H9 (cell line): ENCODE measurements at regions not wholly inside any gene's neighbourhood (a gene's known extent, or its start where the extent isn't known, plus 50 kb on each side); places are given as distances from the start of the nearest gene placed in this dataset.

Experiments
- DNase-seq: peaks from one replicate; pipeline ENCODE4 v3.0.0-alpha.2; 2017
- H2AFZ ChIP-seq: one replicate; pipeline ENCODE4 v1.6.1; 2013; ENCODE audit warnings: mild to moderate bottlenecking, low read length, control low read depth, moderate library complexity
- H2AK5ac ChIP-seq: 2 replicates; pipeline ENCODE4 v1.6.1; 2013; ENCODE audit warnings: low read length, control low read depth, mixed read lengths; ENCODE audit not compliant: insufficient read length
- H2BK120ac ChIP-seq: one replicate; pipeline ENCODE4 v1.6.1; 2013; ENCODE audit warnings: low read depth, mild to moderate bottlenecking, low read length, control low read depth, inconsistent platforms; ENCODE audit not compliant: poor library complexity, severe bottlenecking
- H2BK12ac ChIP-seq: 2 replicates; pipeline ENCODE4 v1.6.1; 2013; ENCODE audit warnings: low read length, control low read depth, mixed read lengths, low read depth; ENCODE audit not compliant: insufficient read length
- H2BK15ac ChIP-seq: 2 replicates; pipeline ENCODE4 v1.6.1; 2013; ENCODE audit warnings: low read depth, low read length, control low read depth
- H2BK20ac ChIP-seq: one replicate; pipeline ENCODE4 v1.6.1; 2013; ENCODE audit warnings: low read depth, mild to moderate bottlenecking, low read length, control low read depth, inconsistent platforms; ENCODE audit not compliant: poor library complexity, severe bottlenecking
- H2BK5ac ChIP-seq: 2 replicates; pipeline ENCODE4 v1.6.1; 2013; ENCODE audit warnings: low read length, control low read depth, mixed read lengths; ENCODE audit not compliant: insufficient read length
- H3K14ac ChIP-seq: 2 replicates; pipeline ENCODE4 v1.6.1; 2013; ENCODE audit warnings: low read length, control low read depth; ENCODE audit not compliant: insufficient read depth
- H3K18ac ChIP-seq: 2 replicates; pipeline ENCODE4 v1.6.1; 2013; ENCODE audit warnings: low read depth, mild to moderate bottlenecking, mixed read lengths, low read length, control low read depth; ENCODE audit not compliant: insufficient read length
- H3K23ac ChIP-seq: 2 replicates; pipeline ENCODE4 v1.6.1; 2013; ENCODE audit warnings: low read length, control low read depth, mixed read lengths, low read depth; ENCODE audit not compliant: insufficient read length
- H3K23me2 ChIP-seq: 2 replicates; pipeline ENCODE4 v1.6.1; 2013; ENCODE audit warnings: low read depth, mild to moderate bottlenecking, mixed read lengths, low read length, control low read depth; ENCODE audit not compliant: insufficient read length, poor library complexity, severe bottlenecking
- H3K27ac ChIP-seq: 2 replicates; pipeline ENCODE4 v1.5.1; 2013; ENCODE audit warnings: low read length, control low read depth, mixed read lengths, low read depth; ENCODE audit not compliant: insufficient read length
- H3K27me3 ChIP-seq: 2 replicates; pipeline ENCODE4 v1.6.1; 2013; ENCODE audit warnings: low read length, control low read depth, inconsistent platforms; ENCODE audit not compliant: insufficient read depth
- H3K4ac ChIP-seq: 2 replicates; pipeline ENCODE4 v1.6.1; 2013; ENCODE audit warnings: low read depth, mild to moderate bottlenecking, control low read depth, inconsistent platforms, low read length, moderate library complexity
- H3K4me1 ChIP-seq: 2 replicates; pipeline ENCODE4 v1.6.1; 2013; ENCODE audit warnings: low read length, control low read depth, inconsistent platforms; ENCODE audit not compliant: insufficient read depth
- H3K4me2 ChIP-seq: 2 replicates; pipeline ENCODE4 v1.6.1; 2013; ENCODE audit warnings: low read length, control low read depth, mixed read lengths; ENCODE audit not compliant: insufficient read length, insufficient read depth
- H3K56ac ChIP-seq: 2 replicates; pipeline ENCODE4 v1.6.1; 2013; ENCODE audit warnings: low read depth, mild to moderate bottlenecking, mixed read lengths, low read length, control low read depth; ENCODE audit not compliant: insufficient read length
- H3K79me1 ChIP-seq: 2 replicates; pipeline ENCODE4 v1.6.1; 2013; ENCODE audit warnings: low read depth, mild to moderate bottlenecking, moderate library complexity, low read length, control low read depth, inconsistent platforms; ENCODE audit not compliant: insufficient read depth, poor library complexity, severe bottlenecking
- H3K79me2 ChIP-seq: 2 replicates; pipeline ENCODE4 v1.6.1; 2013; ENCODE audit warnings: low read length, control low read depth, inconsistent platforms; ENCODE audit not compliant: insufficient read depth
- H3K9ac ChIP-seq: 2 replicates; pipeline ENCODE4 v1.6.1; 2013; ENCODE audit warnings: low read length, control low read depth, mixed read lengths; ENCODE audit not compliant: insufficient read length; ENCODE audit errors: extremely low read depth
- H3K9me3 ChIP-seq: one replicate; pipeline ENCODE4 v1.6.1; 2013; ENCODE audit warnings: low read depth, low read length, inconsistent platforms; ENCODE audit not compliant: control insufficient read depth
- H3T11ph ChIP-seq: one replicate; pipeline ENCODE4 v1.6.1; 2013; ENCODE audit warnings: mild to moderate bottlenecking, low read length, control low read depth, inconsistent platforms
- H4K20me1 ChIP-seq: one replicate; pipeline ENCODE4 v1.6.1; 2013; ENCODE audit not compliant: control insufficient read depth, insufficient read length, insufficient read depth
- H4K5ac ChIP-seq: 2 replicates; pipeline ENCODE4 v1.6.1; 2013; ENCODE audit warnings: low read depth, mild to moderate bottlenecking, mixed read lengths, low read length, control low read depth; ENCODE audit not compliant: insufficient read length
- H4K8ac ChIP-seq: replicated peaks from 2 replicates; pipeline ENCODE4 v1.6.1; 2013; ENCODE audit warnings: low read length, control low read depth, mixed read lengths, low read depth; ENCODE audit not compliant: insufficient read length
- H4K91ac ChIP-seq: 2 replicates; pipeline ENCODE4 v1.6.1; 2013; ENCODE audit warnings: low read depth, mild to moderate bottlenecking, moderate library complexity, mixed read lengths, low read length, control low read depth; ENCODE audit not compliant: insufficient read length
- H3K27ac Mint-ChIP-seq, 3 experiments: 2 replicates in 2 of 3; 3 replicates in 1 of 3; pipeline ENCODE4 v1.8.0; 2020 to 2021; ENCODE audit warnings: mixed read lengths in 3 of 3, mild to moderate bottlenecking in 1 of 3, moderate library complexity in 1 of 3
- H3K27me3 Mint-ChIP-seq: 2 replicates; pipeline ENCODE4 v1.8.0; 2021; ENCODE audit warnings: low read depth, mild to moderate bottlenecking, moderate library complexity, mixed read lengths
- H3K36me3 Mint-ChIP-seq, 3 experiments: 2 replicates in 2 of 3; 3 replicates in 1 of 3; pipeline ENCODE4 v1.8.0; 2020 to 2021; ENCODE audit warnings: low read depth in 3 of 3, mixed read lengths in 3 of 3; ENCODE audit not compliant: insufficient read depth in 1 of 3
- H3K4me1 Mint-ChIP-seq, 2 experiments: 2 replicates each; pipeline ENCODE4 v1.8.0; 2020; ENCODE audit warnings: mixed read lengths in 2 of 2
- H3K4me3 Mint-ChIP-seq, 2 experiments: 2 replicates in 1 of 2; 3 replicates in 1 of 2; pipeline ENCODE4 v1.8.0; 2020 to 2021; ENCODE audit warnings: mild to moderate bottlenecking in 2 of 2, mixed read lengths in 2 of 2, moderate library complexity in 1 of 2
- H3K9me3 Mint-ChIP-seq, 2 experiments: 2 replicates in 1 of 2; 3 replicates in 1 of 2; pipeline ENCODE4 v1.8.0; 2020; ENCODE audit warnings: mild to moderate bottlenecking in 2 of 2, mixed read lengths in 2 of 2, moderate library complexity in 1 of 2
- CTCF ChIP-seq: fragments of 200-600 bp; sonication (generic); conservative IDR thresholded peaks from 3 replicates; pipeline ENCODE4 v1.8.0; 2021; ENCODE audit warnings: antibody characterized with exemption, mild to moderate bottlenecking
- WGBS: extraction: QIAGEN DNeasy Blood & Tissue Kit; methylation state at CpG from one replicate; pipeline ENCODE4 v1.1.7; 2013; ENCODE audit warnings: missing lambda C conversion rate, low lambda C conversion rate, mixed read lengths; ENCODE audit not compliant: insufficient read length; ENCODE audit errors: extremely low coverage; 5-methylcytosine and 5-hydroxymethylcytosine counted together

GRCh38 chr6:97947841-97948240, 664.8 kb upstream of the MMS22L start:
- H3K9me3 ChIP-seq = no peaks in the 10 kb centered on the region
- Mint-ChIP-seq H3K9me3 (no peaks in the 10 kb centered on the region), H3K27me3 (no peaks in the 10 kb centered on the region)

More at GRCh38 chr6:97947841-97948240, 664.8 kb upstream of the MMS22L start:
- no peak overlapping the region for H3K4me2 ChIP-seq
- H2BK5ac ChIP-seq = no peak overlapping the region
- no peak overlapping the region for H3K14ac ChIP-seq
- no peak overlapping the region for H3K27ac Mint-ChIP-seq
- no peak overlapping the region for H3K4ac ChIP-seq
- no peak overlapping the region for H3K4me3 Mint-ChIP-seq
- H3K9ac ChIP-seq = no peak overlapping the region
- no peaks in the 10 kb centered on the region for H3K79me2 ChIP-seq
- no peaks in the 10 kb centered on the region; a peak in 1 of 7 replicates for H3K36me3 Mint-ChIP-seq
- no peak overlapping the region for H3K18ac ChIP-seq
- no peak overlapping the region for H3K27ac ChIP-seq
- H3K79me1 ChIP-seq = no peaks in the 10 kb centered on the region
- H2BK15ac ChIP-seq = no peak overlapping the region
- H2BK12ac ChIP-seq = no peak overlapping the region
- DNase-seq = no peak
- H3K4me1 Mint-ChIP-seq = no peaks in the 10 kb centered on the region
- no peak overlapping the region for H2BK20ac ChIP-seq
- H3K4me1 ChIP-seq = no peaks in the 10 kb centered on the region
- H3K23me2 ChIP-seq = no peaks in the 10 kb centered on the region
- no peaks in the 10 kb centered on the region for H3K27me3 ChIP-seq
- no peak overlapping the region for H4K8ac ChIP-seq
- no peak overlapping the region for H2AFZ ChIP-seq
- H2AK5ac ChIP-seq = no peak overlapping the region
- no CpG with 5 or more reads among the region's 3 CpGs for WGBS
- no peak overlapping the region for H3K23ac ChIP-seq
- no peak overlapping the region for H2BK120ac ChIP-seq
- H3T11ph ChIP-seq = no peak overlapping the region
- H4K5ac ChIP-seq = no peak overlapping the region
- H3K56ac ChIP-seq = no peak overlapping the region
- H4K91ac ChIP-seq = no peak overlapping the region
- no peak for TF ChIP-seq CTCF
- H4K20me1 ChIP-seq = no peaks in the 10 kb centered on the region
